Stimulated activated naive CD4-positive, alpha-beta T cell treated with Interleukin-2 at 50 U/mL for 16 hours (primary cell): ENCODE measurements at regions not wholly inside any gene's neighbourhood (a gene's known extent, or its start where the extent isn't known, plus 50 kb on each side); places are given as distances from the start of the nearest gene placed in this dataset.

Experiments used
- DNase-seq: peaks from one replicate; lab custom pipeline; 2025; lab: John Stamatoyannopoulos, UW

DNA sequence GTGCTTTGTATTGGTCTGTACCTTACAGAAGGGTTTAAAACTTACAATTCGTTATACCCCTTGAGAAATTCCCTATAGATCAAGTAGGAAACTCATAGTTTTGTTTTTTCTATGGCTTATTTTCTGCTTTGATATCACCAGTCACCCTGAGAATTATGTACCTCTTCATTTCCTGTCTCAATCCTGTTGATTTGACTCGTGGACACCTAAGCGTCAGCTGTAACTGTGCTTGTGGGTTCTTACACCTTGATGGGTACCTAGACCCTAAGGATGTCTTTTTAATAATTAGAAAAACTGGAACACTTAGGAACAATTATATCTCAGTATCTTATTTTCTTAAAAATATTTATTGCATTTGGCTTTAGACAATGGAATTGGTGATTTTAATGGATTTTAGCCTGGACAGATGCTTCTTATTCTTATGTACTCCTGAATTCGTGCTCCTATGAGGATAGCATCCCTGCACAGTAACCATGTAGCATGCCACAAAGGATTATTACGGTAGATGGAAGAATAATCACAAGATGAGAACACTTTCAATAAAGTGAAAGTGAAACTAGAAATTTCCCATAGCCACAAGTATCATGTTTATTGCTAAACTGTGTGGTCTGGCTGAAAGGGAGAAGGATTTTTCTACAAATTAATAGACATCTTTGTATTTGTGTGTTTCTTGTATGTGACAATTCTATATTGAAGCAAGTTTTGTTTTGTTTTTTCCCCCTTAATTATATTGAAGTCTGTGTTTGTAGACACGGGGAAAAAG lies 1920.3 kb upstream of the WWC1 start:
- no peak for DNase-seq

DNA sequence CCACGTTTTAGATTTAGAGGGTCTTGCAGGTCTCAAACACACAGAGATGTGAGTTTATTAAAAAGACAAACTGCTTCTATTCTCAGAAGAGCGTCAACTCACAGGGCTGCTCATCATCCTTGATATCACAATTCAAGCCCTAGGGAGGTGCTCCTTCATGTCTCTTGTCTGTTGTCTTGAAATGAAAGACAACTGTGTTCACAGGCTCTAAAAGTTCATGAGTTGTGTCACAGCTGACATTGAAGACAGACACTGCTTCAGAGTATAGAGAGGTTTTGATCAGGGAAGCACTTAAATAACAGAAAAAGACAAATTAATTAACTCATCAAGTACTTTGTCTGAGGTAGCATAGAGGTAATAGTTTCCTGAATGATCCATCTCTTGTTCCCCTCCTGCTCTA lies 1917.6 kb upstream of the WWC1 start:
- no peak for DNase-seq

DNA sequence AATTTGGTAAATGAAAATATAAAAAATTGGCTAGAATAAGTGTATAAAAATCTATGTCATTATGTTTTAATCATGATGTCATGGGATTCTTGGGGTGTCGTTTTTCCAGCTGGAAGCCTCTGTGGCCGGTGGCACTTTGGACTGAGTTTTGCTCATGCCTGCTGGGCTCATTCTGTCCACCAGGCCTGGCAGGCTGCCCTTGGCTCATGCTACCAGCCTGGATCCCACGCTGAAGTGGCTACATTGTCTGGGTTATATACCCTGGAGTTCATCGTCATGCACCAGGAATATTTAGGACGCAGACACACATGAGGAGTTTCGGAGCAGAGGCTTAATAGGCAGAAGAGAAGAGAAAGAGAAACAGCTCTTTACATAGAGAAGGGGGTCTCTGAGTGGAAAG lies 1913.7 kb upstream of the WWC1 start:
- no peak for DNase-seq

DNA sequence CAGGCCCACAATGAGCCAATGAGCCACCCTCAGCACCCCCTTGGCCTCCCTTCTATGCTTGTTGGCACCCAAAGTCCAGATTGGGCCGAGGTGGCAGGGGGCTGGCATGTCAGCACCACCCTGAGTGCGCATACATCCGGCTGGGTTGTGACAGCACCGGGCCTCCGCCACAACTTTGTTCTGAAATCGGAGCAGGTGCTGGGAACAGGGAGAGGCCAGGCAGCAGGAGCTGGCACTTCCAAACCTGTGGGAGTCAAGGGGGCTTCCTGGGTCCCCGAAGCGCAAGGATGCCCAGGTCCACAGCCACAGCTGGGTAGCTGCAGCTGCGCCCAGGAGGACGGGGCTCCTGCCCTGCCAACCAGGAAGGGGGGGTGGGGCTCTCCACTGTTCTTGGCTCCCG lies 1911.9 kb upstream of the WWC1 start:
- no peak for DNase-seq

DNA sequence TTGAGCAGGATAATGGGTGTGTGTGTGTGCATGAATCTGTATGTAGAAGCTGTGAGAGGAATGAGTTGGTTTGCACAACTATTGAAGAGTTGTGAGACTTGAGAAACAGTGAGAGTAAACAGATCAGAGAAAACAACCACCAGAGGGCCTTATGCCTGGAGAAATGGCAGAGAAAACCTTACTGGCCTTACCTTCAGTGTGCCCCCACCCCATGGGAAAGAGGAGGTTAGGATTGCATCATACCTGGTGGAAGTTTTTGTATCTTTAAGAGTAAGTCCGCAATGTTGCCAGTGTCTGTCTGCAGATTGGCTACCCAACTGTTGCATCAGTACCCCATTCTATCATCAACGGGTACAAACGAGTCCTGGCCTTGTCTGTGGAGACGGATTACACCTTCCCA lies 1909.4 kb upstream of the WWC1 start:
- no peak for DNase-seq

DNA sequence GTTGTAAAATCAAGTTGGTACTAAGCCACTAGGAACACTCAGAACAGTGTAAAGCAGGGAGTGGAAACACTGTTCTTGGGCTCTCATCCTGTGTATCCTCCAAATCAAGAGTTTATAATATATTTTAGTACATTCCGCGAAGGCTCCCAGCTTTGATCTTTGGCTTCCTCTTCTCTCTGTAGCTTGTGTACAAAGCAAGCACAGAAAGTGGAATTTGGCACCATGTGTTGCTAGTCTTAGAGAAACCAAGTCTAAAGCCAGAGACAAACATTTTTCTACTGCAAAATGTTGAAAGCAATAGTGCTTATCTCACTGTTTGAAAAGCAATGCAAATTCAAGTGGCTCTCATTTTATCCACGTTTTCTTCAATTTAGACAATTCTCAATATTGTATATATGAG lies 1893.3 kb upstream of the WWC1 start:
- DNase-seq, result no peak

DNA sequence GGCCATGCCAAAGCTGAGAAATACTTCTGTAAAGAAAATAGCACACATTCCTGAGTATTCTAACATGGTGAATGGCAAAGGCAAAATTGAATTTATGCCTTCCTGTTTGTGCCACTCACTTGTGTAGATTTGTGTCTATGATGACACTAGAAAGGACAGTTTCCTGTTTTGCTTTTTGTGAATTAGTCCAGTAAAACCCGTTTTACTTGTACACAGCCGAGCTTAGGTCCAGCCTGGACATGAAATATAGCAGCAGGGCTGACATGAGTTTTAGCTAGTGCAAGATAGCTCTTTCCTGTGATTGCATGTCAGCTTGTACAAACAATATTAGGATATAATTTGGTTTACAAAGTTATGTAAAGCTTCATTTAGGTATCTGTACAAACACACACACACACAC lies 1891.7 kb upstream of the WWC1 start:
- DNase-seq, result no peak

DNA sequence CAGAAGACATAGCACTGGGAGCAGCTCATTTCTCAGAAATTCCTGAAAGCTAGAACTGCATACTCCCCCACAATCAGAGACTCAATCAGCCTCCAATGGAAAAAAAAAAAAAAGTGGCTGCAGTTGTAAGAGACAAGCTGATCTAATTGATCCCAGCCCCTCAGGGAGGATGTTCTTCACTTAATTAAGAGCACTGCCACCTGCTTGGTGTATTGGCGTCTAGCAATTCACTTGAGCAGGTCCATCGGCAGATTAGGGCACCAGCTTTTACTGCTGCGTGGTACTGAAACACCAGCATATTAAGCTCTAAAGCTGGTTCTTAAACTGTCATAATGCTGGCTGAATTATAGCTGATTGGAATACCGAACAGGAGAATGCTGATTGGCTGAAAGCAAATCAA lies 1890.1 kb upstream of the WWC1 start:
- no peak for DNase-seq

DNA sequence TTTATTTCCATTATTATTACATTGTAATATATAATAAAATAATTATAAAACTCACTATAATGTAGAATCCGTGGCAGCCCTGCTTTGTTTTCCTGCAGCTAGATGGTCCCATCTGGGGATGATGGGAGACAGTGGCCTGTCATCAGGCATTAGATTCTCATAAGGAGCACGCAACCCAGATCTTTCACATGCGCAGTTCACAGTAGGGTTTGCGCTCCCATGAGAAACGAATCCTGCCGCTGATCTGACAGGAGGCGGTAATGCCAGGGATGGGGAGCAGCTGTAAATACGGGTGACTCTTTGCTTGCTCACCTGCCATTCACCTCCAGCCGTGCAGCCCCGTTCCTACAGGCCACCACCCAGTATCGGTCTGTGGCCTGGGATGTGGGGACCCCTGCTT lies 1879.3 kb upstream of the WWC1 start:
- no peak for DNase-seq

DNA sequence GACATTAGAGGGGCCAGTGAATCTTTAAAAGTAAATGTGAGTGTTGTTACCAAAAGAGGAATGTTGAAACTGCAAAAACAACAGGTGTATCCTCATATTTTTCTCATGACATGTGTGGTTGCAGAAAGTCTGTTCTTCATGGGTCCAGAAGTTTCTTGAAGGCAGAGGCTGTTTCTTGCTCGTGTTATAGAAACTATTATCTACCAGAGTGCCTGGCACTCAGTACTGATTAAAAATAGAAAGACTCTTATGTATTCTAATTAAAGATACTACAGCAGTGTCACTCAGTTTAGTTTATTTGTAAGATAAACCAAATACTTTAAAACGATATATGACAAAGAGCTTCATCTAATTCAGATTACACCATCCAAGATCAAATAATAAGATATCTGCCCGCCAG lies 1864.2 kb upstream of the WWC1 start:
- DNase-seq, result no peak

DNA sequence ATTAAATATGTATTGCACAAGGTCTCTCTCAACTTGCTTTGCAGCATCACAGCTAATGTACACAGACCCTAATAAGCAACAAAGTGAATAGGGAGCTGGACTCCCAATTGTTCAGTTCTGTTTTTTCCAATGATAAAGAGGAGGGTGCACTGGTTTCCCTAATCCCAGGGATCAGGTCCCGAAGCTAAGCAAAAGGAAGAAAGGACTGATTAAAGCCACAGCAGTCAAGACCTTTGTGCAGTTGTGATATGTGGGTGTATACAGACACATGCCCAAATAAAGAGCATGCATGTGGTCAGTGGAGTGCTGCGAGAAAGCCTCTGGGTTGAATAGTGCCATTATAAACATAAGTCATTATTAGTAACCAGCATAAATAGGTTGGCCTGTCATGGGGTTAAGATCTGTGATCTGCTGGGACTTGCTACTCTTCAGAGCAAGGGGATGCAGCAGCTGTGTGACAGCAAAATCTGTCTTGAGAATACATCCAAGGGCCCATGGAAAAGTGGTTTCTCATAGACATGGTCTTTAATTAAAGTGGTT lies 1863.1 kb upstream of the WWC1 start:
- no peak for DNase-seq

DNA sequence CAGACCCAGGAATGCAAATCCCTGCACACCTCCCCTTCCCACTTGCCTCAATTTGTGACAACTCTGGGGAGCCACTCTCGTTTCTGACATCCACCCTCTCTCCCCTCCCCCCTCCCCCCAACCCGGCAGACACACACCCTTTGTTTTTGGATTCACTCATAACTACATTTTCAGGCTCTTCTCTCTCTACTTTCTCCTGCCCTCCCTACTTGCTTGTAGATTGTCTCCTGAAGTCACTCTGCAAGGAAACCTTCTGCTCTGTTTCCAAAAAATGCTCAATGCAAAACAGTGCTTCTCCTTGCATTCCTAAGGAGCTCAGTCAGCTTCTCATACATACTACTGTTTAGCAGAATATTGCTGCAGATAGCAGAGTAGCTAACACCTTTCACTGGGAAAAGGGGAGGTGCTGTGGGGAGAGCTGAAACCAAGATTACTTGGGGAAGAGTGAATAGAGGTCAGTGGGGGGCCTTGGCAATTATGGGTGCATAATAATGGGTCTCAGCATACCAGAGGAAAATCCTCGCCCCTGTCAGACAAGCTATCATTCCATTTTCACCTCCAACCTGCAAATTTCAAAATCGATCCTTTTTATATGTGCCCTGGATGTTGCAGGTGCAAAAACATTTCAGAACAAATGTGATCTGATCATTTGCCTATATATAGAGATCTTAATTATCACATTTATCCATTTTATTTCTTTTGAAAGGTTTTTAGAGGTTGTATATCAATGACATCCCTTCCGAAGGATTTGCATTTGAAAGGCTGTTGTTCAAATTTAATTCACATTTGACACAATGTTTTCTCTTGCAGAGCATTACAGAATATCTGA lies 1860.7 kb upstream of the WWC1 start:
- no peak for DNase-seq

DNA sequence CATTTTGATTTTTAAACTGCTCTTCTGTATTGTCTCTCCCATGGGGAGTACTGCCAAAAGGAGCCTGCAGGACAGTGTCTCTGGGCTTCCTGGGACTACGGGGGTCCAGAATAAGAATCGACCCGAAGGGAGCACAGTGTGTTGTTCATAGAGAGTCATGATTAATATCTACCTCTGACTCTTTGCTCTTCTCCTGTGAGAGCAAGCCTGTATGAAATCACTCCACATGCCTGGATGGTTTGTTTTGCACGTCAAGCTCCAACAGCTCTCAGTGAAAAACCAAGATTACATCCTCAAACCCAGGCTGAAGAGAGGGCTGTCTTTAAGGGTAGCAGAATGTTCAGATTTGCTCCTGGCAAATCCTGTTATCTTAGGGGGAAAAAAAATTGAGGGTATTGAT lies 1860.0 kb upstream of the WWC1 start:
- no peak for DNase-seq

DNA sequence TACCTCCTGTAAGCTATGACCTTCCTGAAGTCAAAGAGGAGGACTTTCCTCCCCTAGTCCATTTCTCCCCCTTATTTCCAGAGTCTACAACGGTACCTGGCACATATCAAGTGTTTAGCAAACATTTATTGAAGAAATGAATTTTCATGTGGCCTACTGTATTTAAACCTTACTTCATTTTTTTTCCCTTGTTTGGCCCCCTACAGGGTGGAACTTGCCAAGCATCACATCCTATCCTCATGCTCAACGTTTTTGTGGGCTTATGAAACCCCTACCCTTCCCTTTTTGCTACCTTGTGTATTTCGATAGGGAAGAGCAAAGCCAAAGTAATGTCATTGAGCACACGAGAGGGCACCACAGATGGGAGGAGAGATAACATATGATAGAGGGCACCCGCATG lies 1857.8 kb upstream of the WWC1 start:
- no peak for DNase-seq

DNA sequence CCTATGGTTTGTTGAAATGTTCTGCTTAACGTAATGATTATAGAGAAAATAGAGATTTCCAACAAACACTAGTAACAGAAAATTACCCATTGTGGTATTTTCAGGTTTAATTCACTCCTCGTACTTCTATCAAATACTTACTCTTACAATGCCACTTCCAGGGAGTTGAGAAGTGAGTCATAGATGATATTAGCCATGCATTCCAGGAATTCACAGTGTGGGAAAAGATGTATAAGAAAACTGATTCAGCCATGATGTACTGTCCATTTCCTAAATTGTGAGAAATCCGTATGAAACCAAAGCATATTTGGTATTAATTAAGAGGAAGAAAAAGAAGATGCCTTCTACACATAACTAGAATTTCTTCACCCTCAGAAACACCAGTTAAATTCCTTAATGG lies 1854.6 kb upstream of the WWC1 start:
- DNase-seq, result no peak

DNA sequence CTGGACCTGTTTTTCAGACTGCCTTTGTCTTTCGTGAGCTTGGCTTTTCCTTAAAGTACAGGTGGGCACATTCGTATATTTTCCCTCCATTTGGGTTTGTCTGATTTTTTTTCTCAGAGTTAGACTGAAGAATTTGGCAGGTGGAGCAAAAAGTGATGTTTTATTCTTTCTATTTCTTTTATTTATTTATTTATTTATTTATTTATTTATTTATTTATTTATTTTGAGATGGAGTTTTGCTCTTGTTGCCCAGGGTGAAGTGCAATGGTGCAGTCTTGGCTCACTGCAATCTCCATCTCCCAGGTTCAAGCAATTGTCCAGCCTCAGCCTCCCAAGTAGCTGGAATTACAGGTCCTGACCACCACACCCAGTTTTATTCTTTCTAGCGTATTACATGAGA lies 1805.1 kb upstream of the WWC1 start:
- DNase-seq, result no peak

DNA sequence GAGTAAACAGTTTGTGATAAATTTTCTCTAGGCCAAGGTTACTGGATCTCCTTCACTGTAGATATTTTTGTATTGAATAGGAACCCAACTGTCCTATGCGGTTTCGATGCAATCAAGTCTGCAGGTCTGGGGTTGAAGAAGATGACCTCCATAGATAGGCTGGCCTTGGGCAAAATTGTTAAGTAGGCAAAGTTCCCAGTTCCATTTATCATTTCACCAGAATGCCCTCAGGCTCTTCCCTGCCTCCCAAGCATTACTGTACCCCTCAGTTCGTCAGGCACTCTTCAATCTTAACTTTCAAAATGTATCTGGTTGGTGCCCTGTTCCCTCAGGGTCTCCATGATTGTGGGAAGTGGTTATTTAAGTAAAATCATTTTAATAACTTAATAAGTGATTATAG lies 1802.9 kb upstream of the WWC1 start:
- DNase-seq, result no peak

DNA sequence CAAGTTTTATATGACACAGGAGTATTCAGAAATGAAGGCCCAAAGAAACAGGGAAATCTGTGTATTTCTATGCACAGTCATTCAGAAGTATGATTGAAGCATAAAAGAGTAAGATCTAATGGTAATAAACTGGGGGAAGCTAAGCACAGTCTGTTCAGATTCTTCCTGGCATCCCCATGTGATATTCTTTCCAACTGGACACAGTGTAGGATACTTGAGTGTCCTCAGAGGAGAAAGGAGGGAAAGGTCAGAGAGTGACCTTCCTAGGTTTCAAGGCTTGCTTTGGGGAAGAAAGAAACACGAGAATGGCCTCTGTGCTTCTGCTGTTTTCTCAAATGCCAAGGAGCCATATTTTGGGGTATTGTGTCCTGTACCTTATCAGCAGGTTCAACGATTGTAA lies 1798.4 kb upstream of the WWC1 start:
- no peak for DNase-seq

DNA sequence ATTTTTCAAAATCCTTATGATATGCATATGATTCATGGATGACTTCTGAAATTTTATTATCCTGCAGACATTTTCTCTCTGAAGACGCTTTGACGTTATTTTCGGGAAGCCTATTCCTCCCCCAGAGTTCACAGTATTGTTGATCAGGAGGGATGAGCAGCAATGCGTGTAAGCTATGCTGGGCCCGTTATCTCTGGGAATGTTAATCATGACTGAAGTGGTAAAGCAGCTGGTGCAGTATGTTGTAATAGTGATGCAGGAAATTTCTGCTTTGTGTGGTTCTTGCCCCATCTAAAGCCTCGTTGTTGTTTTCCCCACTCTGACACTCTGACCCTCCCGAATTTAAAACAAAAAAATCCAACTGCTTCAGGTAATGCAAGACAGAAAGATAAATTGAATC lies 1797.8 kb upstream of the WWC1 start:
- DNase-seq, result no peak

DNA sequence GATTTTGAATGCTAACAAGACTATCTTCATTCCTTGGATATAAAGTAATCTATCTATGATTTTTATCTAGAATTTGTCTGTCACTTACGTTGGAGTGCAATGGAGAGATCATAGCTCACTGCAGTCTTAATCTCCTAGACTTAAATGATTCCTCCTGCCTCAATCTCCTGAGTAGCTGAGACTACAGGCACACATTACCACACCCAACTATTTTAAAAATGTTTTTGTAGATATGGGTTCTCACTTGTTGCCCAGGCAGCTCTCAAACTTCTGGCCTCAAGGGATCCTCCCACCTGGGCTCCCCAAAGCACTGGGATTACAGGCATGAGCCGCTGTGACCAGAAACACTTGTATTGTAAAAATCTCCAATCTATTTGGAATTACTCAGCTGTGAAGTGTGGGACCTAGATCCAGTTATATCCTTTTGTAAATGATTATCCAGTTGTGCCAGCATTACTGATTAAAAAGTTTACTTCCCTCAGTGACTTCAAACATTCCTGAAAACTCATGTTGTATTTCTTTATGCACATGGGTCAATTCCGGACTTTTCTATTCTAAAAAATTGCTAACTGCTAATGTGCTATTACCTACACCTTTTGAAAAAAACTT lies 1793.8 kb upstream of the WWC1 start:
- no peak for DNase-seq

DNA sequence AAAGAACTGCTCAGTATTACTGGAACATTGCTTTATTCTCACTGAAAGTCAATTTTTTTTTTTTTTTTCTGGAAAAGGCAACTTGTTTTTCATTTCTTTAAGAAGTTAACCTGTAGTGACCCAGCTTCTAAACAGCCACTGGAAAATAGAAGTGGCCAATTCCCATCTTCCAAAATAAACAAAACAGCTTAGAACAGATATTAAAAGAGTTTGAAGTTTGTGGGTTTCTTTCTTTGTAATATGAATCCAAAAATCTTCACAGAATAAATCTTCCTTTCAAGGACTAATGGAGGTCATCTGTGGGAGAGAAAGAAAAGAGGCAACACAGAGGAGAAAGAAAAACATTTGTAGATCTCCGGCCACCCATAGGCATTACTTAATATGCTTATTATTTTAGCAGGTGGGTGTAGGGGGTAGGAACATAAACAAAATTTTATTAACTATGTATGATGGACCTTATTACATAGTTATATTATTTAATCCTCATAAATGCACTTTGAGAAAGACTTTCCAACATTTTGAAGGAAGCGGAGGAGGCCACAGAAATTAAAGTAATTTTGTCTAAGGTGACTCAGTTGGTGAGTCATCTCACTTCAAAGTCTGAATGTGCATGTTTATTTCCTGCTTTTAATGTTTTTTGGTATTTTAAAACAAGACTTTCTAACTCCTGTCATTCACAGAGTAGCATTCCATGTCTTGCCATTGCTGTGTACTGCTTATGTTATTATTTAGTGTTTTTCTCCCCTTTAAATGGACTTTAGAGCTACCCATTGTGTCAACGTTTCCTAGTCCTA lies 1791.8 kb upstream of the WWC1 start:
- DNase-seq, result no peak

DNA sequence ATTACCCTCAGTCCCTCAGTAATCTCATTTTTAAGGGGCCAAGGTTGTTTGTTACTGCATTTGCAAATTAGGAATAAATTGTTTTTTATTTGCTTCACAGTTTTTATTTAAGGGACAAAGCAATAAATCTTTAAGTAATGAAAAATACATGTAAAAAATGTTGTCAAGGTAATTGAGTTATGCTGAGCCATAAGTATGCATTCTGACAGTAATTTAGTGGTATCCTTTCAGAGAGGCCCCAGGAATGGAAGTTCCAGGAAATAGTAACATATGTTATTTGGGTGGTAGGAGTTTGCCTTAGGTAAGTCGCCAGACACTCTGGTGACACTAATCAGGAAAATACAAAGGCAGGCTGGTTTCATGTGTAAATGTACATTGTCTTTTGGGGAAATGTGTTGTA lies 1787.9 kb upstream of the WWC1 start:
- no peak for DNase-seq
